ENCODE measurements at regions not wholly inside any gene's neighbourhood (a gene's known extent, or its start where the extent isn't known, plus 50 kb on each side); places are given as distances from the start of the nearest gene placed in this dataset.

DNA sequence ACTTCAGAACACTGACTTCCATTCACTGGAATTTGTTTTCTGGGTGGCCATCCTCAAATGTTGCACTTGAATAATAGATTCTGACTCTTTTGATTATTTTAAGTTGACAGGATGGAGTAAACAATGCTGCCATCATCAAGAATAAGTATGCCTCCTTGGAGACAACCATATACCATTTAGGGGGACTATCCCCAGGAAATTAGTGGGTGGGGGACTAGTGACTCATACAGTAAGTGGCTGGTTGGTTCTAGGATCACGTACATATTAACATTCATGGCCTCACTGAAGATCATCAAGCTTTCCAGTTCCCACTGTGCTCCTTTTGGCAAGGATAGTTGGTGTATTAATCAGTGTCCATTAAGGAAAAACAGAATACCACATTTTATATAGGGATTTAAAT, 615.2 kb downstream of the CCSER2 start:
- no peak overlapping the region for H4K91ac ChIP-seq (ENCODE audit: low read depth, low read length)
- no peak overlapping the region for H4K12ac ChIP-seq (ENCODE audit: low read depth, low read length)
- H3K27me3 ChIP-seq (ENCODE audit: insufficient read depth, low read length), result no peaks in the 10 kb centered on the region
- H2BK5ac ChIP-seq (ENCODE audit: low read depth, low read length, poor library complexity), result no peak overlapping the region
- DNase-seq, result no peak
- H3K18ac ChIP-seq (ENCODE audit: low read length), result no peak overlapping the region
- no peaks in the 10 kb centered on the region for H3K9me3 ChIP-seq (ENCODE audit: insufficient read depth, low read depth, low read length)
- H2BK120ac ChIP-seq (ENCODE audit: insufficient read depth, low read length, poor library complexity), result no peak overlapping the region
- H4K8ac ChIP-seq (ENCODE audit: low read depth, low read length), result no peak overlapping the region
- no peak overlapping the region for H2BK12ac ChIP-seq (ENCODE audit: low read length)
- no CpG with 5 or more reads among the region's 1 CpG for WGBS (ENCODE audit: extremely low coverage, insufficient coverage, insufficient read length)
- no peak overlapping the region for H3K4me2 ChIP-seq (ENCODE audit: low read length)
- H3K9ac ChIP-seq (ENCODE audit: low read length), result no peak overlapping the region
- no peak overlapping the region for H2AFZ ChIP-seq (ENCODE audit: insufficient read depth, low read length, poor library complexity)
- H2AK5ac ChIP-seq (ENCODE audit: low read length), result no peak overlapping the region
- no peaks in the 10 kb centered on the region for H3K79me2 ChIP-seq (ENCODE audit: control insufficient read depth, insufficient read depth, low read length, poor library complexity)
- H3K4me1 ChIP-seq (ENCODE audit: control insufficient read depth in 1 of 2, insufficient read depth in 2 of 2, low read length in 2 of 2), result no peaks in the 10 kb centered on the region
- H3K79me1 ChIP-seq (ENCODE audit: low read length), result no peaks in the 10 kb centered on the region
- H3K4me3 ChIP-seq (ENCODE audit: low read depth, low read length), result no peak overlapping the region
- no peak overlapping the region for H3K27ac ChIP-seq (ENCODE audit: low read depth, low read length)
- no peaks in the 10 kb centered on the region for H3K36me3 ChIP-seq (ENCODE audit: control insufficient read depth in 1 of 2, insufficient read depth in 2 of 2, low read length in 2 of 2)
- no peak overlapping the region for H3K23ac ChIP-seq (ENCODE audit: low read length)
- no peak overlapping the region for H3K14ac ChIP-seq (ENCODE audit: low read length)
- no peak overlapping the region for H3K4ac ChIP-seq (ENCODE audit: low read depth, low read length)

DNA sequence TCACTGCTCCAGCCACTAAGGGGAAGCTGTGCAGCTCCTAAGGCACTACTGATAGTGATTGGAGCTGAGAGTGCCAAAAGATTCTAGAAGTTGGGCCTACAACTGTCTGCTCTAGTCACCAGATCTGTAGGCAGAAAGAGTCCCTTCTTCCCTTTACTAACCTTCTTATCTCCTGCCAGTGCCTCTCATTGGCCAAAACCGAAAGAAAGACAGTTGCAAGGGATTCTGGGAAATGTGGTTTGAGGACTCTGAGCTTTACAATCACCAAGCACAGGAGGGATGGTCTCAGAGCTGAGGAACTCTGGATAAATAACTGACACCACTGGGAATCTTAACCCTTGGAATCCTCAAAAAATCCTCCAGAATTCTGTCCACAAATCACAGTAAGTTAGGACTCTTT, 615.8 kb downstream of the CCSER2 start:
- Histone ChIP-seq H3K4me3 (ENCODE audit: low read depth, low read length) (no peak overlapping the region), H3K4me2 (ENCODE audit: low read length) (no peak overlapping the region), H3K79me2 (ENCODE audit: control insufficient read depth, insufficient read depth, low read length, poor library complexity) (no peaks in the 10 kb centered on the region), H2BK5ac (ENCODE audit: low read depth, low read length, poor library complexity) (no peak overlapping the region), H2AFZ (ENCODE audit: insufficient read depth, low read length, poor library complexity) (no peak overlapping the region), H3K4ac (ENCODE audit: low read depth, low read length) (no peak overlapping the region), H3K27me3 (ENCODE audit: insufficient read depth, low read length) (no peaks in the 10 kb centered on the region), H3K14ac (ENCODE audit: low read length) (no peak overlapping the region), H2BK12ac (ENCODE audit: low read length) (no peak overlapping the region), H3K4me1 (ENCODE audit: control insufficient read depth in 1 of 2, insufficient read depth in 2 of 2, low read length in 2 of 2) (no peaks in the 10 kb centered on the region), H3K27ac (ENCODE audit: low read depth, low read length) (no peak overlapping the region), H3K23ac (ENCODE audit: low read length) (no peak overlapping the region), H2AK5ac (ENCODE audit: low read length) (no peak overlapping the region), H2BK120ac (ENCODE audit: insufficient read depth, low read length, poor library complexity) (no peak overlapping the region), H3K79me1 (ENCODE audit: low read length) (no peaks in the 10 kb centered on the region), H3K9me3 (ENCODE audit: insufficient read depth, low read depth, low read length) (no peaks in the 10 kb centered on the region), H3K9ac (ENCODE audit: low read length) (no peak overlapping the region), H3K18ac (ENCODE audit: low read length) (no peak overlapping the region), H4K8ac (ENCODE audit: low read depth, low read length) (no peak overlapping the region), H4K12ac (ENCODE audit: low read depth, low read length) (no peak overlapping the region), H4K91ac (ENCODE audit: low read depth, low read length) (no peak overlapping the region), H3K36me3 (ENCODE audit: control insufficient read depth in 1 of 2, insufficient read depth in 2 of 2, low read length in 2 of 2) (no peaks in the 10 kb centered on the region)
- WGBS (ENCODE audit: extremely low coverage, insufficient coverage, insufficient read length), result no CpG with 5 or more reads among the region's 1 CpG
- no peak for DNase-seq

DNA sequence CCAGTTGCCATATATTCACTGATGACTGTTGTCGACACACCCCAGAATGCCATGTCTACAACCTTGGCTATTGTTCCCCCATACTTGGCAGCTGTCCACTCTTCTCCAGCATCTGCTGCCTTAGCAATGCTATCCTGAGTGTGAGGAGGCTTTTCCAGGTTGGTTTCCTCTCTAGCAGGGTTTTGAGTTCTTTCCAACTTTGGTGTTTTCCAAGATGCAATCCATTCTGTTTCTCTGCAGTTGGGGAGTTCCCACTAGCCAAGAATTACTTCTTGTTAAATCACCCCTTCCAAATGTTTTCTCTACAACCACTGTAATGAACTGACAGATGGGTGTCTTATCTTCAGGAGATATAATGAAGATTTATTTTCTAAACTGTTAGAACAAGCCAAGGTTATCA, 617.4 kb downstream of the CCSER2 start:
- no peak for DNase-seq
- Histone ChIP-seq H4K12ac (ENCODE audit: low read depth, low read length) (no peak overlapping the region), H3K4me3 (ENCODE audit: low read depth, low read length) (no peak overlapping the region), H2AK5ac (ENCODE audit: low read length) (no peak overlapping the region), H2BK120ac (ENCODE audit: insufficient read depth, low read length, poor library complexity) (no peak overlapping the region), H3K18ac (ENCODE audit: low read length) (no peak overlapping the region), H3K14ac (ENCODE audit: low read length) (no peak overlapping the region), H3K4ac (ENCODE audit: low read depth, low read length) (no peak overlapping the region), H2BK12ac (ENCODE audit: low read length) (no peak overlapping the region), H3K36me3 (ENCODE audit: control insufficient read depth in 1 of 2, insufficient read depth in 2 of 2, low read length in 2 of 2) (no peaks in the 10 kb centered on the region), H2AFZ (ENCODE audit: insufficient read depth, low read length, poor library complexity) (no peak overlapping the region), H3K4me1 (ENCODE audit: control insufficient read depth in 1 of 2, insufficient read depth in 2 of 2, low read length in 2 of 2) (no peaks in the 10 kb centered on the region), H3K23ac (ENCODE audit: low read length) (no peak overlapping the region), H3K9ac (ENCODE audit: low read length) (peak overlapping the region; percentile 2), H3K9me3 (ENCODE audit: insufficient read depth, low read depth, low read length) (no peaks in the 10 kb centered on the region), H3K27ac (ENCODE audit: low read depth, low read length) (no peak overlapping the region), H2BK5ac (ENCODE audit: low read depth, low read length, poor library complexity) (no peak overlapping the region), H3K27me3 (ENCODE audit: insufficient read depth, low read length) (no peaks in the 10 kb centered on the region), H3K79me1 (ENCODE audit: low read length) (no peaks in the 10 kb centered on the region), H4K91ac (ENCODE audit: low read depth, low read length) (no peak overlapping the region), H3K79me2 (ENCODE audit: control insufficient read depth, insufficient read depth, low read length, poor library complexity) (no peaks in the 10 kb centered on the region), H3K4me2 (ENCODE audit: low read length) (no peak overlapping the region), H4K8ac (ENCODE audit: low read depth, low read length) (no peak overlapping the region)
- no CpG with 5 or more reads among the region's 1 CpG for WGBS (ENCODE audit: extremely low coverage, insufficient coverage, insufficient read length)

DNA sequence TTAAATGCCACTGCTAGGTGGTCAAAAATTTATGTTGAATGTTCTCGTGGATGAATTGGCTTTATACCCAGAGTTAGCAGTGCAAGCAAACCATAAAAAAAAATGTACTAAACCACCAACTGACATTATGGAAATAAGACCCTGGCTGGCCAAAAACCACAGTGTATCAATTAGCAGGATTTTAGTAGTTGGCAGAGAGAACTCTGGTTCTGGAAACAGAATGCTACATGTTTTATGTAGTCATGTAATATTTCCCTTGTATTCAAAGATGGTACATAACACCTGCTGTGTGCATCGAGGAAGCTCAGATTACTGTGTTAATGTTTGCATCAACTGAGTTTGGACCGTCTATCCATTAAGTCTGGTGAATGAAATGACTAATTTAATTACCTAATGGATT, 618.5 kb downstream of the CCSER2 start:
- Histone ChIP-seq H3K4me2 (ENCODE audit: low read length) (no peak overlapping the region), H2BK5ac (ENCODE audit: low read depth, low read length, poor library complexity) (no peak overlapping the region), H2BK12ac (ENCODE audit: low read length) (no peak overlapping the region), H4K12ac (ENCODE audit: low read depth, low read length) (no peak overlapping the region), H3K4ac (ENCODE audit: low read depth, low read length) (no peak overlapping the region), H3K79me2 (ENCODE audit: control insufficient read depth, insufficient read depth, low read length, poor library complexity) (no peaks in the 10 kb centered on the region), H3K4me1 (ENCODE audit: control insufficient read depth in 1 of 2, insufficient read depth in 2 of 2, low read length in 2 of 2) (no peaks in the 10 kb centered on the region), H3K18ac (ENCODE audit: low read length) (no peak overlapping the region), H3K27me3 (ENCODE audit: insufficient read depth, low read length) (no peaks in the 10 kb centered on the region), H2AK5ac (ENCODE audit: low read length) (no peak overlapping the region), H2AFZ (ENCODE audit: insufficient read depth, low read length, poor library complexity) (no peak overlapping the region), H3K23ac (ENCODE audit: low read length) (no peak overlapping the region), H3K4me3 (ENCODE audit: low read depth, low read length) (no peak overlapping the region), H3K9ac (ENCODE audit: low read length) (no peak overlapping the region), H3K79me1 (ENCODE audit: low read length) (no peaks in the 10 kb centered on the region), H3K27ac (ENCODE audit: low read depth, low read length) (no peak overlapping the region), H3K36me3 (ENCODE audit: control insufficient read depth in 1 of 2, insufficient read depth in 2 of 2, low read length in 2 of 2) (no peaks in the 10 kb centered on the region), H4K91ac (ENCODE audit: low read depth, low read length) (no peak overlapping the region), H4K8ac (ENCODE audit: low read depth, low read length) (no peak overlapping the region), H2BK120ac (ENCODE audit: insufficient read depth, low read length, poor library complexity) (no peak overlapping the region), H3K14ac (ENCODE audit: low read length) (no peak overlapping the region), H3K9me3 (ENCODE audit: insufficient read depth, low read depth, low read length) (no peaks in the 10 kb centered on the region)
- DNase-seq, result no peak
- WGBS (ENCODE audit: extremely low coverage, insufficient coverage, insufficient read length), result no CpG with 5 or more reads among the region's 3 CpGs
